HCT116 (cell line): ENCODE measurements at regions not wholly inside any gene's neighbourhood (a gene's known extent, or its start where the extent isn't known, plus 50 kb on each side); places are given as distances from the start of the nearest gene placed in this dataset.

ENCODE experiments used
- ATAC-seq: fragments of 200-7000 bp; cut with Tn5 transposase; 2 replicates; pipeline ENCODE4 v1.9.1; 2020; ENCODE audit warnings: mild to moderate bottlenecking, moderate library complexity
- BruUV-seq: library from RNA; stranded (reverse); fragments of 400-500 nt; replicated peaks from 2 replicates; lab custom pipeline; 2021; lab: Mats Ljungman, UMichigan
- CTCF ChIA-PET: fragments of 300-600 bp; sonication (Branson Sonifier 250); formaldehyde crosslinking; loops from one replicate; lab custom pipeline; 2021; ENCODE audit warnings: antibody characterized with exemption; lab: Charles Lee
- POLR2A ChIA-PET: fragments of 300-600, 350-600 bp; sonication (Branson Sonifier 250); formaldehyde crosslinking; loops from one replicate; lab custom pipeline; 2021; ENCODE audit warnings: antibody characterized with exemption; lab: Charles Lee
- RAD21 ChIA-PET, 2 experiments: fragments of 300-600 bp; sonication (Branson Sonifier 250); formaldehyde crosslinking; loops; one replicate each; lab custom pipeline; 2023; ENCODE audit warnings: low total read pairs in 2 of 2; ENCODE audit not compliant: uncharacterized antibody in 2 of 2, unreplicated experiment in 2 of 2, low non-redundant PET in 1 of 2; lab: Charles Lee
- DNase-seq: peaks from one replicate; pipeline ENCODE4 v3.0.0-alpha.2; 2010; ENCODE audit warnings: low read depth, low spot score
- H2AFZ ChIP-seq: fragments of 200-600 bp; shearing (Covaris generic), sonication (generic); 2 replicates; pipeline ENCODE4 v1.6.1; 2017; ENCODE audit warnings: low read depth, mixed run types, mixed read lengths, antibody characterized with exemption, low read length; ENCODE audit not compliant: poor library complexity, severe bottlenecking
- H3K27ac ChIP-seq: 2 replicates; pipeline ENCODE4 v1.5.1; 2012; ENCODE audit warnings: low read depth, low read length
- H3K27me3 ChIP-seq: fragments of 200-600 bp; sonication (generic); 2 replicates; pipeline ENCODE4 v1.6.1; 2016; ENCODE audit warnings: mixed run types, low read length, mixed read lengths; ENCODE audit not compliant: insufficient read depth
- H3K36me3 ChIP-seq, 2 experiments: fragments of 200-500 bp in 1 of 2; fragments of 200-600 bp in 1 of 2; sonication (Bioruptor generic) in 1 of 2; sonication (generic) in 1 of 2; 2 replicates each; pipeline versions ENCODE4 v1.5.1 to v1.6.1; 2014 to 2016; ENCODE audit warnings: low read length in 2 of 2, inconsistent platforms in 1 of 2, mixed read lengths in 1 of 2, mixed run types in 1 of 2; ENCODE audit not compliant: insufficient read depth in 2 of 2, control insufficient read depth in 1 of 2
- H3K4me1 ChIP-seq, 2 experiments: fragments of 200-600 bp in 1 of 2; sonication (generic) in 1 of 2; 2 replicates each; pipeline versions ENCODE4 v1.5.1 to v1.6.1; 2012 to 2017; ENCODE audit warnings: low read length in 2 of 2, inconsistent platforms in 1 of 2, mild to moderate bottlenecking in 1 of 2, mixed read lengths in 1 of 2, mixed run types in 1 of 2, moderate library complexity in 1 of 2; ENCODE audit not compliant: insufficient read depth in 2 of 2, control insufficient read depth in 1 of 2
- H3K4me2 ChIP-seq: fragments of 200-600 bp; sonication (generic); 2 replicates; pipeline ENCODE4 v1.6.1; 2017; ENCODE audit warnings: mixed run types, low read length, mixed read lengths
- H3K4me3 ChIP-seq, 2 experiments: fragments of 200-600 bp in 1 of 2; sonication (generic) in 1 of 2; replicated peaks in 1 of 2; 2 replicates each; pipeline ENCODE4 v1.5.1; 2011 to 2016; ENCODE audit warnings: low read length in 2 of 2, control low read depth in 1 of 2, low read depth in 1 of 2, mild to moderate bottlenecking in 1 of 2, mixed read lengths in 1 of 2, mixed run types in 1 of 2
- H3K79me2 ChIP-seq: fragments of 200-600 bp; sonication (generic); 2 replicates; pipeline ENCODE4 v1.6.1; 2017; ENCODE audit warnings: mild to moderate bottlenecking, mixed run types, low read length, moderate library complexity, mixed read lengths; ENCODE audit not compliant: insufficient read depth
- H3K9ac ChIP-seq: fragments of 200-600 bp; sonication (generic); 2 replicates; pipeline ENCODE4 v1.6.1; 2016; ENCODE audit warnings: low read length, mixed read lengths
- H3K9me2 ChIP-seq: fragments of 200-600 bp; sonication (generic), shearing (Covaris generic); 2 replicates; pipeline ENCODE4 v1.6.1; 2017; ENCODE audit warnings: mixed run types, mild to moderate bottlenecking, moderate library complexity; ENCODE audit not compliant: insufficient read depth
- H3K9me3 ChIP-seq, 2 experiments: fragments of 200-500 bp in 1 of 2; fragments of 200-600 bp in 1 of 2; sonication (Bioruptor generic) in 1 of 2; sonication (generic) in 1 of 2; 2 replicates each; pipeline ENCODE4 v1.6.1; 2014 to 2017; ENCODE audit warnings: low read length in 2 of 2, mixed read lengths in 2 of 2, inconsistent platforms in 1 of 2, low read depth in 1 of 2, mild to moderate bottlenecking in 1 of 2, mixed run types in 1 of 2, moderate library complexity in 1 of 2; ENCODE audit not compliant: control insufficient read depth in 1 of 2, insufficient read depth in 1 of 2
- H4K20me1 ChIP-seq: fragments of 200-600 bp; sonication (generic), shearing (Covaris generic); 2 replicates; pipeline ENCODE4 v1.6.1; 2017; ENCODE audit warnings: mixed run types, mild to moderate bottlenecking, moderate library complexity; ENCODE audit not compliant: insufficient read depth
- CEBPB ChIP-seq: IDR thresholded peaks from 2 replicates; pipeline ENCODE4 v1.6.1; 2012; ENCODE audit warnings: low read depth
- CTCF ChIP-seq, 3 experiments: fragments of 200-600 bp in 1 of 3; sonication (generic) in 1 of 3; IDR thresholded peaks in 2 of 3; conservative IDR thresholded peaks in 1 of 3; 2 replicates each; pipeline ENCODE4 v1.5.1; 2012 to 2017; ENCODE audit warnings: low read depth in 2 of 3, low read length in 2 of 3, antibody characterized with exemption in 1 of 3, borderline replicate concordance in 1 of 3, control low read depth in 1 of 3, mild to moderate bottlenecking in 1 of 3, mixed read lengths in 1 of 3, mixed run types in 1 of 3, moderate library complexity in 1 of 3; ENCODE audit not compliant: insufficient read depth in 1 of 3
- ELF1 ChIP-seq: IDR thresholded peaks from 2 replicates; pipeline ENCODE4 v1.6.1; 2012; ENCODE audit warnings: low read depth, borderline replicate concordance
- EZH2 ChIP-seq: fragments of 200-600 bp; sonication (generic); IDR thresholded peaks from 2 replicates; pipeline ENCODE4 v1.6.1; 2017; ENCODE audit warnings: antibody characterized with exemption, mixed run types
- EZH2phosphoT487 ChIP-seq: fragments of 200-600 bp; IDR thresholded peaks from 2 replicates; pipeline ENCODE4 v1.6.1; 2018; ENCODE audit warnings: antibody characterized with exemption, borderline replicate concordance
- FOSL1 ChIP-seq: IDR thresholded peaks from 2 replicates; pipeline ENCODE4 v1.6.1; 2012; ENCODE audit warnings: low read depth
- JUND ChIP-seq: IDR thresholded peaks from 2 replicates; pipeline ENCODE4 v1.6.1; 2012
- RAD21 ChIP-seq: IDR thresholded peaks from 2 replicates; pipeline ENCODE4 v1.6.1; 2012; ENCODE audit warnings: low read depth, mild to moderate bottlenecking
- REST ChIP-seq: IDR thresholded peaks from 2 replicates; pipeline ENCODE4 v1.6.1; 2012; ENCODE audit warnings: low read depth
- SP1 ChIP-seq: IDR thresholded peaks from 2 replicates; pipeline ENCODE4 v1.6.1; 2012; ENCODE audit warnings: low read depth
- SRF ChIP-seq: IDR thresholded peaks from 2 replicates; pipeline ENCODE4 v1.6.1; 2012; ENCODE audit warnings: low read depth
- TCF7L2 ChIP-seq: IDR thresholded peaks from 2 replicates; pipeline ENCODE4 v1.7.0; 2011; ENCODE audit warnings: borderline replicate concordance, inconsistent platforms; ENCODE audit not compliant: insufficient read depth, insufficient read length; ENCODE audit errors: extremely low read depth
- YY1 ChIP-seq: IDR thresholded peaks from 2 replicates; pipeline ENCODE4 v1.6.1; 2011; ENCODE audit warnings: low read length, low read depth, moderate library complexity, mild to moderate bottlenecking; ENCODE audit not compliant: insufficient replicate concordance; ENCODE audit errors: extremely low read depth
- ZBTB33 ChIP-seq: IDR thresholded peaks from 2 replicates; pipeline ENCODE4 v1.6.1; 2011; ENCODE audit warnings: mild to moderate bottlenecking, low read length, moderate library complexity; ENCODE audit not compliant: insufficient replicate concordance; ENCODE audit errors: extremely low read depth
- ZNF274 ChIP-seq: fragments of 200-500 bp; sonication (Bioruptor generic); IDR thresholded peaks from 2 replicates; pipeline ENCODE4 v1.6.1; 2014; ENCODE audit warnings: mild to moderate bottlenecking, low read depth, low read length, inconsistent platforms
- intact Hi-C: fragments of 100-400 bp; cut with micrococcal nuclease; formaldehyde crosslinking; loops from 2 replicates; pipeline ENCODE4 v1.10.0; 2022

GRCh38 chr12:29879606-29880308 lies 96.0 kb upstream of the TMTC1 start:
- H3K27ac ChIP-seq, result no peak overlapping the region
- no peak overlapping the region for H3K4me3 ChIP-seq
- no peaks in the 10 kb centered on the region for H3K9me2 ChIP-seq
- BruUV-seq, result no TSS peak
- no peaks in the 10 kb centered on the region for H3K27me3 ChIP-seq
- no peak for ATAC-seq
- no peaks in the 10 kb centered on the region for H3K79me2 ChIP-seq
- no peaks in the 10 kb centered on the region for H3K36me3 ChIP-seq
- TF ChIP-seq EZH2 (no peak), EZH2phosphoT487 (no peak), RAD21 (no peak), YY1 (no peak), SRF (no peak), CTCF (IDR thresholded peaks at IDR 0.05 in 2 of 3, conservative IDR thresholded peaks at IDR 0.05 in 1 of 3; ENCODE audit: borderline replicate concordance in 1 of 3, insufficient read depth in 1 of 3, low read depth in 2 of 3, low read length in 2 of 3) (no peak), TCF7L2 (no peak), ZNF274 (no peak), CEBPB (no peak), JUND (no peak), ELF1 (no peak), SP1 (no peak), REST (no peak), FOSL1 (no peak), ZBTB33 (no peak)
- TF ChIP-seq, all 23 proteins: peak for 0
- Histone ChIP-seq H3K4me1 (no peaks in the 10 kb centered on the region), H3K4me2 (no peak overlapping the region), H3K9me3 (no peaks in the 10 kb centered on the region), H3K9ac (no peak overlapping the region), H4K20me1 (no peaks in the 10 kb centered on the region), H2AFZ (no peak overlapping the region)
- ChIA-PET RAD21 (no interaction called here), CTCF (interaction anchor here (2.1 kb wide), 1 partner anchor 10 kb away, joined by 6 read pairs; no protein-coding TSS in a partner anchor), POLR2A (no interaction called here)
- DNase-seq, result no peak
- intact Hi-C loops, result no loop called here
